HepG2 (cell line): ENCODE measurements at regions not wholly inside any gene's neighbourhood (a gene's known extent, or its start where the extent isn't known, plus 50 kb on each side); places are given as distances from the start of the nearest gene placed in this dataset.

ENCODE experiments used
- ATAC-seq: fragments of 200-7000 bp; cut with Tn5 transposase; 3 replicates; pipeline ENCODE4 v1.9.1; 2020; ENCODE audit warnings: mild to moderate bottlenecking, moderate library complexity
- BruUV-seq: library from RNA; stranded (reverse); fragments of 400-500 nt; replicated peaks from 2 replicates; lab custom pipeline; 2021; lab: Mats Ljungman, UMichigan
- CTCF ChIA-PET: fragments of 300-600 bp; formaldehyde crosslinking; extraction: SDS; loops from one replicate; lab custom pipeline; 2021; ENCODE audit warnings: low total read pairs, inconsistent platforms, low intra/inter-chr PET ratio; lab: Yijun Ruan, JAX
- POLR2A ChIA-PET: fragments of 350-600 bp; sonication (Branson Sonifier 250); formaldehyde crosslinking; loops from one replicate; lab custom pipeline; 2020; ENCODE audit warnings: antibody characterized with exemption, inconsistent platforms; lab: Yijun Ruan, JAX
- DNase-seq: peaks from one replicate; pipeline ENCODE4 v3.0.0-alpha.2; 2015; ENCODE audit warnings: low spot score
- FAIRE-seq: peaks from 3 replicates; lab custom pipeline; 2011; peaks lifted over from hg19 to GRCh38; lab: Jason Lieb, UNC
- H2AFZ ChIP-seq: one replicate; pipeline ENCODE4 v1.6.1; 2011; ENCODE audit warnings: low read length, inconsistent platforms
- H3K27ac ChIP-seq: fragments of 300-600 bp; 3 replicates; pipeline ENCODE4 v1.8.0; 2011; ENCODE audit warnings: mixed run types, mild to moderate bottlenecking, mixed read lengths, low read length, inconsistent platforms; ENCODE audit not compliant: insufficient read depth; ENCODE audit errors: extremely low read length
- H3K27me3 ChIP-seq, 2 experiments: fragments of 200-600 bp in 1 of 2; 2 replicates in 1 of 2; 3 replicates in 1 of 2; pipeline versions ENCODE4 v1.6.0 to v1.8.0; 2011; ENCODE audit warnings: low read length in 2 of 2, mild to moderate bottlenecking in 2 of 2, moderate library complexity in 2 of 2, inconsistent platforms in 1 of 2; ENCODE audit not compliant: insufficient read depth in 2 of 2, control insufficient read depth in 1 of 2
- H3K36me3 ChIP-seq, 2 experiments: fragments of 200-600 bp in 1 of 2; replicated peaks in 1 of 2; 2 replicates in 1 of 2; 3 replicates in 1 of 2; pipeline versions ENCODE4 v1.5.1 to v1.8.0; 2011; ENCODE audit warnings: low read length in 2 of 2, inconsistent platforms in 1 of 2; ENCODE audit not compliant: insufficient read depth in 2 of 2, control insufficient read depth in 1 of 2
- H3K4me1 ChIP-seq: 2 replicates; pipeline ENCODE4 v1.5.1; 2012; ENCODE audit warnings: low read length, inconsistent platforms; ENCODE audit not compliant: insufficient read depth
- H3K4me2 ChIP-seq: 2 replicates; pipeline ENCODE4 v1.6.0; 2011; ENCODE audit warnings: low read depth, low read length, inconsistent platforms
- H3K4me3 ChIP-seq, 3 experiments: fragments of 200-600 bp in 1 of 3; sonication (generic), shearing (Covaris generic) in 1 of 3; replicated peaks in 1 of 3; 2 replicates each; pipeline ENCODE4 v1.5.1; 2011 to 2016; ENCODE audit warnings: low read length in 3 of 3, inconsistent platforms in 2 of 3, low read depth in 2 of 3, mild to moderate bottlenecking in 2 of 3, control low read depth in 1 of 3, mixed read lengths in 1 of 3; ENCODE audit not compliant: insufficient read depth in 1 of 3
- H3K79me2 ChIP-seq: one replicate; pipeline ENCODE4 v1.6.1; 2011; ENCODE audit warnings: low read length, inconsistent platforms; ENCODE audit not compliant: insufficient read depth
- H3K9ac ChIP-seq: 2 replicates; pipeline ENCODE4 v1.6.0; 2011; ENCODE audit warnings: mild to moderate bottlenecking, low read depth, low read length, inconsistent platforms; ENCODE audit not compliant: insufficient read depth
- H3K9me3 ChIP-seq: 2 replicates; pipeline ENCODE4 v1.5.1; 2012; ENCODE audit warnings: mild to moderate bottlenecking, low read length
- H4K20me1 ChIP-seq: 2 replicates; pipeline ENCODE4 v1.6.0; 2011; ENCODE audit warnings: inconsistent platforms, mild to moderate bottlenecking, low read length, moderate library complexity; ENCODE audit not compliant: insufficient read depth
- BCL6 ChIP-seq: IDR thresholded peaks from 2 replicates; pipeline ENCODE4 v1.6.1; 2016; ENCODE audit warnings: missing genetic modification reagents, missing compliant biosample characterization
- DNMT3B ChIP-seq: conservative IDR thresholded peaks from 2 replicates; pipeline ENCODE4 v1.6.1; 2016; ENCODE audit warnings: missing biosample characterization, control low read depth
- IRX3 ChIP-seq: sonication (generic); formaldehyde crosslinking; IDR thresholded peaks from 2 replicates; pipeline ENCODE4 v1.8.1; 2023; ENCODE audit warnings: mild to moderate bottlenecking, low read depth, missing genetic modification reagents, borderline replicate concordance
- MED13 ChIP-seq: sonication (generic); formaldehyde crosslinking; IDR thresholded peaks from 2 replicates; pipeline ENCODE4 v1.5.0; 2020; ENCODE audit warnings: missing genetic modification reagents
- PHF21A ChIP-seq: sonication (generic); formaldehyde crosslinking; IDR thresholded peaks from 2 replicates; pipeline ENCODE4 v1.5.0; 2020; ENCODE audit warnings: mild to moderate bottlenecking, missing genetic modification reagents
- ZNF296 ChIP-seq: sonication (generic); formaldehyde crosslinking; conservative IDR thresholded peaks from 2 replicates; pipeline ENCODE4 v1.5.0; 2020; ENCODE audit warnings: mild to moderate bottlenecking, missing genetic modification reagents
- ZNF713 ChIP-seq: sonication (generic); formaldehyde crosslinking; IDR thresholded peaks from 2 replicates; pipeline ENCODE4 v1.4.0; 2020; ENCODE audit warnings: mild to moderate bottlenecking, missing genetic modification reagents
- WGBS: methylation state at CpG from one replicate; pipeline ENCODE4 v1.1.6; 2017; ENCODE audit warnings: low lambda C conversion rate; 5-methylcytosine and 5-hydroxymethylcytosine counted together
- in situ Hi-C: cut with HindIII; loops from 2 replicates; pipeline ENCODE4 v1.10.0; 2017; ENCODE audit warnings: low pct_unique_long_range_greater_than_20kb; ENCODE audit not compliant: extremely low pct_ligation_motif_present
- intact Hi-C: fragments of 100-400 bp; cut with micrococcal nuclease; formaldehyde crosslinking; loops from one replicate; pipeline ENCODE4 v1.10.0; 2022; ENCODE audit not compliant: unreplicated experiment
- TF ChIP-seq, protein P1 (sequence below): sonication (generic); formaldehyde crosslinking; IDR thresholded peaks from 2 replicates; pipeline ENCODE4 v1.5.0; 2020; ENCODE audit warnings: mild to moderate bottlenecking, missing genetic modification reagents, borderline replicate concordance
- TF ChIP-seq, protein P2 (sequence below): sonication (generic); formaldehyde crosslinking; IDR thresholded peaks from 2 replicates; pipeline ENCODE4 v1.5.0; 2020; ENCODE audit warnings: missing genetic modification reagents

DNA sequence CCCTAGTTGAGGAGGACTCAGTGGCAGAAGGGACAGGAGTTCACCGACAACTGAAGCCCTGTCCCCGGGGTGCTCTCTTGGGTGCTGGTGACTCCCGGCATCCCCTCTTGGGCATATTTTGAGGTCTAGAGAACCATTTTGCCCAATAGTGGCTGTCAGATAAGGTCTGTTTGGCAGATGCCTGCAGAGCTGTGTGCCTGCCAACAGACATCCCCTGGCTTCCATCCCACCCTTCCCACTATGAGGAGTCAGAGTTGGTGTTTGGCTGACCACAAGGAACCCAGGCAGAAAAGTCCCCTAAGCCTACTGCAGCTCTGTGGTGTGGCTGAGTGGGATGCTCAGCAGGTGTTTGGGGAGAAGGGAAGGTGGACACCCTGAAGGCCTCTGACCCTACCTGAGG is 207.0 kb downstream of the AUH start:
- no peaks in the 10 kb centered on the region for H4K20me1 ChIP-seq
- TF ChIP-seq PHF21A (CRISPR knock-in tag) (no peak), IRX3 (no peak), ZNF713 (CRISPR knock-in tag) (no peak), ZNF296 (CRISPR knock-in tag) (no peak), DNMT3B (CRISPR knock-in tag) (no peak), MED13 (CRISPR knock-in tag) (no peak), BCL6 (no peak)
- TF ChIP-seq, protein P1, sequence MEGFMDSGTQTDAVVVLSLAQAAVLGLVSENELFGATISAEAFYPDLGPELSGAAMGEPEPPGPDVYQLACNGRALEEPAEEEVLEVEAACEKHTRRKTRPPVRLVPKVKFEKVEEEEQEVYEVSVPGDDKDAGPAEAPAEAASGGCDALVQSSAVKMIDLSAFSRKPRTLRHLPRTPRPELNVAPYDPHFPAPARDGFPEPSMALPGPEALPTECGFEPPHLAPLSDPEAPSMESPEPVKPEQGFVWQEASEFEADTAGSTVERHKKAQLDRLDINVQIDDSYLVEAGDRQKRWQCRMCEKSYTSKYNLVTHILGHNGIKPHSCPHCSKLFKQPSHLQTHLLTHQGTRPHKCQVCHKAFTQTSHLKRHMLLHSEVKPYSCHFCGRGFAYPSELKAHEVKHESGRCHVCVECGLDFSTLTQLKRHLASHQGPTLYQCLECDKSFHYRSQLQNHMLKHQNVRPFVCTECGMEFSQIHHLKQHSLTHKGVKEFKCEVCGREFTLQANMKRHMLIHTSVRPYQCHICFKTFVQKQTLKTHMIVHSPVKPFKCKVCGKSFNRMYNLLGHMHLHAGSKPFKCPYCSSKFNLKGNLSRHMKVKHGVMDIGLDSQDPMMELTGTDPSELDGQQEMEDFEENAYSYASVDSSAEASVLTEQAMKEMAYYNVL, result no peak
- TF ChIP-seq, protein P2, sequence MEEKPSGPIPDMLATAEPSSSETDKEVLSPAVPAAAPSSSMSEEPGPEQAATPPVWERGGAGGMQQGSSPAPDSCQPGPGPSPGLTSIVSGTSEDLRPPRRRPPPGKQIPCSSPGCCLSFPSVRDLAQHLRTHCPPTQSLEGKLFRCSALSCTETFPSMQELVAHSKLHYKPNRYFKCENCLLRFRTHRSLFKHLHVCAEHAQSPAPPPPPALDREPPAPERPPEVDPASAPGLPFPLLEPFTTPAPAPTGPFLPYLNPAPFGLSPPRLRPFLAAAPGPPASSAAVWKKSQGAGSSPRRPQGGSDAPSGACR (CRISPR knock-in tag), result no peak
- peaks cover 5% of the 10 kb centered on the region; the same call in 1 of the 2 replicates for H3K4me1 ChIP-seq
- ChIA-PET CTCF (no interaction called here), POLR2A (no interaction called here)
- H3K4me3 ChIP-seq, result no peak overlapping the region
- no peak overlapping the region for H3K9ac ChIP-seq
- no peak overlapping the region for H3K27ac ChIP-seq
- no peak for DNase-seq
- intact Hi-C loops (no loop called here), in situ Hi-C loops (no loop called here)
- no peaks in the 10 kb centered on the region for H3K27me3 ChIP-seq
- WGBS, result no CpG with 5 or more reads among the region's 3 CpGs
- no peak for ATAC-seq
- no TSS peak for BruUV-seq
- H3K79me2 ChIP-seq, result no peaks in the 10 kb centered on the region
- H3K4me2 ChIP-seq, result no peak overlapping the region
- FAIRE-seq, result no peak
- no peaks in the 10 kb centered on the region for H3K36me3 ChIP-seq
- H3K9me3 ChIP-seq, result no peaks in the 10 kb centered on the region
- H2AFZ ChIP-seq, result no peak overlapping the region
